ENCODE measurements at regions not wholly inside any gene's neighbourhood (a gene's known extent, or its start where the extent isn't known, plus 50 kb on each side); places are given as distances from the start of the nearest gene placed in this dataset.

- TF ChIP-seq SIN3A (IDR thresholded peaks at IDR 0.05; ENCODE audit: borderline replicate concordance, insufficient read depth, low read length) (no peak), TAF1 (IDR thresholded peaks at IDR 0.05; ENCODE audit: borderline replicate concordance, insufficient read depth, low read length) (no peak), POLR2AphosphoS5 (IDR thresholded peaks at IDR 0.05; ENCODE audit: low read depth, low read length) (no peak), FOXP2 (optimal IDR thresholded peaks at IDR 0.05; ENCODE audit: borderline replicate concordance, extremely low read depth, extremely low read length, insufficient read depth) (no peak)
Observed at GRCh38 chr21:14617871-14618270, 71.8 kb upstream of the SAMSN1 start.

- TF ChIP-seq SIN3A (IDR thresholded peaks at IDR 0.05; ENCODE audit: borderline replicate concordance, insufficient read depth, low read length) (no peak), REST (IDR thresholded peaks at IDR 0.05; ENCODE audit: insufficient read depth in 1 of 2, low read depth in 2 of 2, low read length in 2 of 2) (no peak), FOXP2 (optimal IDR thresholded peaks at IDR 0.05; ENCODE audit: borderline replicate concordance, extremely low read depth, extremely low read length, insufficient read depth) (no peak), POLR2AphosphoS5 (IDR thresholded peaks at IDR 0.05; ENCODE audit: low read depth, low read length) (no peak), TAF1 (IDR thresholded peaks at IDR 0.05; ENCODE audit: borderline replicate concordance, insufficient read depth, low read length) (no peak)
Observed at GRCh38 chr21:14617040-14617393, 70.9 kb upstream of the SAMSN1 start.

GRCh38 chr21:14616380-14617039, 70.4 kb upstream of the SAMSN1 start:
- no peak for TF ChIP-seq REST (IDR thresholded peaks at IDR 0.05; ENCODE audit: insufficient read depth in 1 of 2, low read depth in 2 of 2, low read length in 2 of 2)
- TF ChIP-seq SIN3A (IDR thresholded peaks at IDR 0.05; ENCODE audit: borderline replicate concordance, insufficient read depth, low read length): no peak
- no peak for TF ChIP-seq POLR2AphosphoS5 (IDR thresholded peaks at IDR 0.05; ENCODE audit: low read depth, low read length)
- TF ChIP-seq TAF1 (IDR thresholded peaks at IDR 0.05; ENCODE audit: borderline replicate concordance, insufficient read depth, low read length): no peak
- TF ChIP-seq FOXP2 (optimal IDR thresholded peaks at IDR 0.05; ENCODE audit: borderline replicate concordance, extremely low read depth, extremely low read length, insufficient read depth): no peak

- TF ChIP-seq REST (IDR thresholded peaks at IDR 0.05; ENCODE audit: insufficient read depth in 1 of 2, low read depth in 2 of 2, low read length in 2 of 2) (no peak), POLR2AphosphoS5 (IDR thresholded peaks at IDR 0.05; ENCODE audit: low read depth, low read length) (no peak), FOXP2 (optimal IDR thresholded peaks at IDR 0.05; ENCODE audit: borderline replicate concordance, extremely low read depth, extremely low read length, insufficient read depth) (no peak), TAF1 (IDR thresholded peaks at IDR 0.05; ENCODE audit: borderline replicate concordance, insufficient read depth, low read length) (no peak), SIN3A (IDR thresholded peaks at IDR 0.05; ENCODE audit: borderline replicate concordance, insufficient read depth, low read length) (no peak)
Observed at GRCh38 chr21:14615359-14615974, 69.4 kb upstream of the SAMSN1 start.

GRCh38 chr21:14614287-14614686, 68.2 kb upstream of the SAMSN1 start:
- no peak for TF ChIP-seq REST (IDR thresholded peaks at IDR 0.05; ENCODE audit: insufficient read depth in 1 of 2, low read depth in 2 of 2, low read length in 2 of 2)
- no peak for TF ChIP-seq SIN3A (IDR thresholded peaks at IDR 0.05; ENCODE audit: borderline replicate concordance, insufficient read depth, low read length)

Data from PFSK-1 (cell line).